ENCODE measurements at regions not wholly inside any gene's neighbourhood (a gene's known extent, or its start where the extent isn't known, plus 50 kb on each side); places are given as distances from the start of the nearest gene placed in this dataset.

- no peak for TF ChIP-seq ZNF462 (CRISPR knock-in tag; IDR thresholded peaks at IDR 0.05)
- no peak for TF ChIP-seq CREB1 (CRISPR knock-in tag; IDR thresholded peaks at IDR 0.05; ENCODE audit: low read depth)
Observed at GRCh38 chr2:17184512-17184911, 333.7 kb downstream of the RAD51AP2 start (continued).

GRCh38 chr2:17182399-17182798, 335.8 kb downstream of the RAD51AP2 start:
- DNase-seq (ENCODE audit: low spot score) (no peak), ATAC-seq (no peak)
- Histone ChIP-seq H3K27me3 (ENCODE audit: insufficient read depth) (no peaks in the 10 kb centered on the region), H3K4me2 (no peak overlapping the region), H3K9me2 (ENCODE audit: insufficient read depth) (no peaks in the 10 kb centered on the region), H3K36me3 (ENCODE audit: insufficient read depth) (no peaks in the 10 kb centered on the region), H3K4me1 (ENCODE audit: insufficient read depth) (no peaks in the 10 kb centered on the region), H2AFZ (no peak overlapping the region), H3K4me3 (no peak overlapping the region), H3K79me2 (replicated peaks; ENCODE audit: insufficient read depth) (no peaks in the 10 kb centered on the region), H4K20me1 (replicated peaks; ENCODE audit: insufficient read depth) (no peaks in the 10 kb centered on the region), H3K27ac (ENCODE audit: low read depth) (no peak overlapping the region), H3F3A (replicated peaks; ENCODE audit: low read depth) (no peaks in the 10 kb centered on the region)
- no peaks in the 10 kb centered on the region for H3K27me3 Mint-ChIP-seq (ENCODE audit: insufficient read depth, low read depth, poor library complexity)
- no peak overlapping the region for H3K4me3 Mint-ChIP-seq
- H3K4me1 Mint-ChIP-seq, result no peaks in the 10 kb centered on the region
- no peaks in the 10 kb centered on the region for H3K9me3 Mint-ChIP-seq
- no peak overlapping the region for H3K27ac Mint-ChIP-seq
- no peaks in the 10 kb centered on the region for H3K36me3 Mint-ChIP-seq (ENCODE audit: low read depth)
- TF ChIP-seq EZH2phosphoT487 (IDR thresholded peaks at IDR 0.05; ENCODE audit: unreplicated experiment) (no peak), NANOG (IDR thresholded peaks at IDR 0.05; ENCODE audit: borderline replicate concordance) (no peak), CTCF (conservative IDR thresholded peaks at IDR 0.05; ENCODE audit: low read depth in 2 of 2) (no peak), JUNB (IDR thresholded peaks at IDR 0.05; ENCODE audit: unreplicated experiment) (no peak), ZNF462 (CRISPR knock-in tag; IDR thresholded peaks at IDR 0.05) (no peak), ZNF331 (CRISPR knock-in tag; IDR thresholded peaks at IDR 0.05; ENCODE audit: low read depth) (no peak)

Measured in GM23338 (cell line).